Stimulated activated CD4-positive, alpha-beta T cell treated with anti-CD3 and anti-CD28 coated beads, Interleukin-4, amount 100 ng/mL, for 4 hours (primary cell): ENCODE measurements at regions not wholly inside any gene's neighbourhood (a gene's known extent, or its start where the extent isn't known, plus 50 kb on each side); places are given as distances from the start of the nearest gene placed in this dataset.

ENCODE experiments used
- DNase-seq, 2 experiments: peaks; one replicate each; pipeline ENCODE4 v3.0.0-alpha.2; 2020

DNA sequence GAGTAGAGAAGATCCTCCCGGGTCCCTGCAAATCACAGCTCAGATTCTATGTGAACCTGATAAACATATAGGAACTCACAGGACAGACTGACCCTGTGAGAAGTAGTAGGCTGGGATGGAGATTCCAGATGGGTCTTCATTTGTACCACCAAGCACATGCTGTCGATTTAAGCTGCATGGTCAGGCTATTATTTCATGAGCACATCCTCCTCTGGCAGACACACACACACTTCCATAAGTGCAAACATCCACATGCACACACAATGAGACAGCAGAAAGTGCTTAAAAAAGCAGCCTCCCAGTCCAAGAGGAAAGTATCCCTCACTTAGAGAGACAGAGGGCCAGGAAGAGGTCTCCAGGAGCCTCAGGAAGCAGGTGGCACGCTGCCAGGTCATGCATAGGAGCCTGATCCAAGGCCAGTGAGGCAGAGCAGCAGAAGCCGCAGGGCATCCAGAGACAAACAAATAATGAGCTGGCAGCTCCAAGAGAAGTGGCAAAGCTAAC, 131.8 kb downstream of the UNC5CL start:
- DNase-seq: no peak

DNA sequence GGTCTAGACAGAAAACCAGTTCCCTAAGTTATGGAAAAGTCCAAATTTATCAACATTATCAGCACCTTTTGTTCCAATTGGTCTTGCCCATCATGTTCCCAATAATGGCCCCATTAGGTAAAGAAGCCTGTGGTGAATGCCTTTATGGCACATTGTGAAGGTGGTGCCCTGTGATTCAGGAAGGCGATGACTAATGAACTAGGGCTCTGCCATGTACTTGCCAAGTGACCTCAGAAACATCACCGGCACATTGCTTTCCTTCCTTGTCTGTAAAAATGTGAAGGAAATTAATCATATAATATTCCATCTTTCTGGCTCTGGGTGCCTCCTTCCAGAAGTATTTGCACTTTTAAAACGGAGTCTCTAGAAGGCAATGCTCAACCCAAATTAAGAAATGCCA, 132.3 kb downstream of the UNC5CL start:
- no peak for DNase-seq

- no peak for DNase-seq
These were observed 134.3 kb downstream of the UNC5CL start for GRCh38 chr6:40904583-40905194.

DNA sequence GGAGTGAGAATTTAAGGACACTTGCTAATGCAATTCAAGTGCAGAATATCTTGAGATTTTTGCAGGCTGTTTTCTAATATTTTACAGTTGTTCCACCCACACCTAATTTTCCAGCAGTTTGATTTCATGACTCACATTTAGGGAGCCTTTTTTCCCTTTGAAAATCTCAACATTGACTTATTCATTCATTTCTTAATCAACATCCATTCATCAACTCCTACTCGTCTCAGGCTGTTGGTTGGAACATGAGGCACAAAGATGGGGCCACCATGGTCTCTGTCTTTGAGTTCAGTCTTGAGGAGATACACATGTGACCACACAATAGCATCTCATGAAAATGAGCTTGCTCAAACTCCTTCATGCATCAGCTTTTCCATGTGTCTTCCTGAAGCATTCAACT, 135.6 kb downstream of the UNC5CL start:
- no peak for DNase-seq

DNA sequence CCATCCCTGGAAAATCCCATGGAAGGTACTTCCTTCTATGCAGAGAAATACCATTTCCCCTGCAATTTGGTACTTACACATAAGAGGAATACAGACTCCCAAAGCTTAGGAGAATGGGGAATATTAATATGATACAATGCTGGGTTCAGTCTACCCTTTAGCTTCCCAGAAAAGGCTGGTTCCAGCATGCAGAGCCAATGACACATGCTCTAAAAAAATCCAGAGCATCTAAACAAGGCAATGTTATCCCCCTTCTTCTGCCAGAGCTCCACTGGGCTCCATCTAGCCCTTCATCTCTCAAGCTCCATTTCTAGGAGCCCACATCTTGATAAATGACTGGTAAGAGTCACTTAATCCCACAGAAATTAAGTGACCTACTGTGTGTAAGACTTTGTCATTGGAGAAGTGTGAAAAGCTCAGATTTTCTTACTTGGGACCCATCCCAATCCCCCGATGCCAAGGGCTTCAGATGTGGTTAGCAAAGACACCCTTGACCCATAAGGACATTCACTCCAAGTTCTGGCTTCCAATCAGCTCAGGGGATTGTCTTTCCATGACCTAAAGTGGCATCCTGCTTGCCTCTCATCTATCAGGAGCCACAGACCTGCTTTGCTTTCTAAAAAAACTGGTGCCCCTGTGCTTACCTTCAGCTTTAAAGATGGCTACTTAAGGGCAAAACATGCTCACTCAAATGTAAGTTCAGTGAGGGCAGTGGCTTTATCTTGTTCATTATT, 137.5 kb downstream of the UNC5CL start:
- no peak for DNase-seq

GRCh38 chr6:40900791-40901190, 138.2 kb downstream of the UNC5CL start:
- DNase-seq: no peak

DNA sequence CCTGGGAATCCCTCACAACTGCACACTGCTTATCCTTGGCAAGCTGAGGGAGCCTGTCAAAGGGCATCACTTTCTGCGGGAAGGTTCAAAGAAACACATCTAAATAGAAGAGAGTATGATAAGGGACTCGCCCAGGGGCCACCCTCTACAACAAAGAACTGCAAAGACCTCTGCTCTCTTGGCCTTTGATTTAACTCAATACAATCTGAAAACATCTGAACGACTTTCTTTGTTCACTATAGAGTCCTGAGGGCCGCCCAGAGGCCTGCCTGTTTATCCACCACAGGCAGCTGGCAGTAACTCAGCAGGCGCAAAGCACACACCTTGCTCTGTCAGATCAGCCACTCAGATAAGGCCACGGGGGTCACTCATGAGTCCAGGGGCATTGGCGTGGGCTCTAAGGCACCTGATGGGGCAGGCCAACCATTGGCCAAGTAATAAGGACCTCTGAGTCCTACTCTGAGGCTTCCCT, 139.3 kb downstream of the UNC5CL start:
- DNase-seq: no peak

GRCh38 chr6:40898073-40898472, 140.9 kb downstream of the UNC5CL start:
- no peak for DNase-seq

DNA sequence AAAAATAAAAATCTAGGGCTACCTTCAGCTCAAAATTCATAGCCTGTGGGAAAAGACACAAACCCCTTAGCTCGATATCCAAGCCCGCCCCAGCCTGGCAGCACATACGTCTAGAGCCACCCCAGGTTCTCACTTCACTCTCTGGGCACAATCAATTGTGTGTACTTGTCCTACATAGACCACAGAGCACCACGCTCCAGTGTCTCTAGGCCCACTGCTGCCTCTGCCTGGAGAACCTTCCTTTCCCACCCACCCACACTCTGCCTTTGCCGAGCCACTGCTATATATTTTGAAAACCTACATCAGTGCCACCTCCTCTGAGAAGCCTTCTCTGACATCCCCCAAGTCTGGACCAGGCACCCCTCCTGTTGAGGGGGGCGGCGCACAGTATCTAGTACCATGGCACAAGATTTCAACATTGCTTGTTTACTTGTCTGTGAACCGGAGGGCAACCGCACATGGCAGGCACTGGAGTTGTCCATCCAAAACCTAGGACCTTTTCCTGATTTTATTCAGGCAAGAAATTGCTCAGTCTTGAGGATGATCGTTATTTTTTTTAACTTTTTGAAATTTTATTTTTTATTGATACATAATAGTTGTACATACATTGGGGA, 141.5 kb downstream of the UNC5CL start:
- DNase-seq: no peak

- no peak for DNase-seq
These were observed 142.3 kb downstream of the UNC5CL start for GRCh38 chr6:40896696-40897095.

DNA sequence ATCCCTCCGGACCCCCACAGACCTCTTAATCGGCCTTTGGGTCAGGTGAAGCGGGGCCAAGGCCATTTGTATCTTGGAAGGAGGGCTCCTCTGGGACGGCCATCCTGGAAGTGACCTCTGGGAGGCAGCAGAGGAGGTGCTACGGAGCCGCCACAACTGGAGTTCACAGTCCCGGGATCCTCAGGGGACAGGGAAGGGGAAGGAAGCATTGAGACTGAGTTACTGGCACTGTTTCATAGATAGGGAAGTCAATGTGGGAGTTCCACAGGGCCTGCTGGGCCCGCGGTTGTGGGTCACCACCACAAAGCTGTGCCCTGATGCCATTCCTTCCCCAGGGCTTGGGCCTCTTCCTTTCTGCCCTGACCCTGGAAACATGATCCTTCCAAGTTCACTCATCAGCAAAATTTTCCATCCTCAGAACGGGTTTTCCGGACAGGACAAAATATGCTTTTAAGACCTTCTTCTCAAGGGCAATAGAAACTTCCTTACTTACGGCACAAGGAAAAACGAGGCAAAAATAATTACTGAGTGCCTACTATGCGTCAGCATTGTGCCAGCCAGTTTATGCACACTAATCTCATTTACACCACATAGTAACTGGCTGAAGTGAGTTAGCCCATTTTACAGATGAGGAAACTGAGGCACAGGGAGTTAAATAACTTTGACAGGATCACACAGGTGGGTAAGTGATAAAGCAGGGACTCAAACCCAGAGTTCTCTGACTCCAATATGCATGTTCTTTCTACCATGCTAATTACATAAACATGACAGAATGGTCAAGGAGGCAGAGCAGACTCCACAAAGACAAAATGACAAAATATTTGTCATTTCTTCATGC, 143.8 kb downstream of the UNC5CL start:
- DNase-seq: no peak

DNA sequence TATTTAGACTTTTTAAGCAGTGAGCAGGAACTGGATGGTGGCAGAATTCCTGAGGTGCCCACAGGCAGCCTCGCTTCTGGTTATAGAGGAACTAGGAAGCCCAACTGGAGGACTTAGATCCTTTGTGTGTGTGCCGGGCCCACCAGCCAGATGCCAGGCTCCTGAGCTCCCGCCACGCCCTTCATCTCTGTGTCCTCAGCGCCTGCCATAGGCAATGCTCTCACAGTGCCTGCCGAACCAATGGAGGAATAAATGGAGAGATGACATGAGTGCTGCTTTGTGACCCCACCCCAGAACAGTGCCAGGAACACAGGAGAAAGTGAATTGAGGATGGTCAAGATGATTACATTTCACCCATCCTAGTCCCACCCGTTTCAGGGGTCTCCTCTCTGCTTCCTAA, 146.0 kb downstream of the UNC5CL start:
- DNase-seq: no peak

- no peak for DNase-seq
These were observed 146.8 kb downstream of the UNC5CL start for GRCh38 chr6:40892223-40892622.

GRCh38 chr6:40891686-40892085, 147.3 kb downstream of the UNC5CL start:
- DNase-seq: no peak

DNA sequence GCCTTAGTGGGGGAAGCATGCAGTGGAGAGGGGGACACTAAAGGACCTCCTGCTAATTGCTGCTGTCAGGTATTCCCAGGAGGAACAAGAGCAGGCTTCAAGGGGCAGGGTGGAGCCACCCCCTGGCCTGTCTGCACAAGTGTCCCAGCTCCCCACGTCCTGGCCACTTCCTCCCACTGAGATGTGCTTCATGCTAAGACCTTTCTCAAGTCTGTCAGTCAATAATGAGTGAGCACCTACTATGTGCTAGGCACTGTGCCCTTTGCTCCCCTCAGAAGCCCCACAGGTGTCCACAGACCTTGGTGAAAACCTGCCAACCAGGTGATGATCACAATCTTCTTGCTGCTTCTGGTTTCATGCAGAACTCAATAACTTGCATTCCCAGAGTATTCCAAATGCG, 147.9 kb downstream of the UNC5CL start:
- DNase-seq: no peak

GRCh38 chr6:40889137-40889832, 149.7 kb downstream of the UNC5CL start:
- DNase-seq: no peak

GRCh38 chr6:40888456-40888990, 150.5 kb downstream of the UNC5CL start:
- no peak for DNase-seq

DNA sequence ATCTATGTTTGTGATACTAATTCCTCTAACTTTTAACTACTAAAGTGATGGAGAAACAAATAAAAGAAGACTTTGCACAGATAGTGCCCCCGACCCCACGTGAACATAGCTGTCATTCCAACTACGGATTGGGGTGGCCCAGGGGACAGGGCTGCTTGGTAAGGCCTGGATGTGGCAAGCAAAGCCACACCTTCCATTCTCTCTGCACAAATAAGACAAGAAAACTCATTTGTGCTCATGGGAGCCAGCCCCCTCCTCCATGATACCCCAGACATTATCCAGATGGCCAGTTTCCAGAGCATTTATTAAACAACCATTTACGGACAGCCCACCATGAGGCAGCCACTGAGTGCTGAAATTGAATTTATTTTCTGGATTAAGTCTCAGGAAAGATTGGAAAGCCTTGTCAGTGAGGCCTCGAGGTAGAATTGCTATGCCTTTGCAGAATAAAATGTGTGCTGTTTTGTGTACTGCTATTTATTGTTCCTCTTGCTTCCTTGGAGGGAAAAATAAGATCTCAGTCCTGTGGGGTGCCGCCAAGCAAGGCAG, 151.2 kb downstream of the UNC5CL start:
- DNase-seq: no peak

- no peak for DNase-seq
These were observed 151.8 kb downstream of the UNC5CL start for GRCh38 chr6:40887079-40887791.

DNA sequence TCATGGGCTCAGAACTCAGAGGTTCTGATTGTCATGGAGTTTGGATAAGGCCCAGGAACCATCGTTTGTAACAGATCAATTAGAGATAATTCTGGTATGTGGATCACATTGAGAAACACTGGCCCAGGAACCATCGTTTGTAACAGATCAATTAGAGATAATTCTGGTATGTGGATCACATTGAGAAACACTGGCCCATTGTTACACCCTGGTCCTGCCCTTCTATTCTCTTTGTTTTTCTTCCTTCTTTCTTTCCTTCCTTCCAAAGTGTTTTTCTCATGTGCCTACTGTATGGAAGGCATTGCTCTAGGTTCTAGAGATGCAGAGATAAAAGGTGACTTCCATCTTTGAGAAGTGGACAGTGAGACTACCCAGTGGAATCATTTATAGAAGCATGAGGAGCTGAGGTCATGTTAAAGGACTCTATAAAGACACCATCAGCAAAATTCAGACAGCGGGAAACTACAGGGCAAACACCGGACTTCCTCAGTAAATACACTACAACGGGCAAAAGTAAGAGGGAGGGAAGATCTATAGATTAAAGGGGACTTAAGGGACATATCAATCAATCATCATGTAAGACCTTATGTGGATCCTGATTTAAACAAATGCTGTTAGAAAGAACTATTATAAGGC, 153.8 kb downstream of the UNC5CL start:
- DNase-seq: no peak
